ENCODE measurements at regions not wholly inside any gene's neighbourhood (a gene's known extent, or its start where the extent isn't known, plus 50 kb on each side); places are given as distances from the start of the nearest gene placed in this dataset.
A peak's percentile ranks its signal among the peaks of the same experiment; 100 is the strongest.

- H3K36me3 ChIP-seq (ENCODE audit: control insufficient read depth in 2 of 3, insufficient read depth in 3 of 3, low read length in 3 of 3) = no peaks in the 10 kb centered on the region
- FAIRE-seq (no peak), DNase-seq (no peak)
- no peaks in the 10 kb centered on the region for H3K9me3 ChIP-seq (ENCODE audit: control insufficient read depth in 2 of 3, insufficient read depth in 1 of 3, low read length in 3 of 3)
- H3K4me1 ChIP-seq (ENCODE audit: control insufficient read depth in 2 of 3, insufficient read depth in 2 of 3, low read depth in 1 of 3, low read length in 3 of 3) = no peaks in the 10 kb centered on the region
- intact Hi-C loops (cut with DNase I) = no loop called here
- TF ChIP-seq, protein P1, sequence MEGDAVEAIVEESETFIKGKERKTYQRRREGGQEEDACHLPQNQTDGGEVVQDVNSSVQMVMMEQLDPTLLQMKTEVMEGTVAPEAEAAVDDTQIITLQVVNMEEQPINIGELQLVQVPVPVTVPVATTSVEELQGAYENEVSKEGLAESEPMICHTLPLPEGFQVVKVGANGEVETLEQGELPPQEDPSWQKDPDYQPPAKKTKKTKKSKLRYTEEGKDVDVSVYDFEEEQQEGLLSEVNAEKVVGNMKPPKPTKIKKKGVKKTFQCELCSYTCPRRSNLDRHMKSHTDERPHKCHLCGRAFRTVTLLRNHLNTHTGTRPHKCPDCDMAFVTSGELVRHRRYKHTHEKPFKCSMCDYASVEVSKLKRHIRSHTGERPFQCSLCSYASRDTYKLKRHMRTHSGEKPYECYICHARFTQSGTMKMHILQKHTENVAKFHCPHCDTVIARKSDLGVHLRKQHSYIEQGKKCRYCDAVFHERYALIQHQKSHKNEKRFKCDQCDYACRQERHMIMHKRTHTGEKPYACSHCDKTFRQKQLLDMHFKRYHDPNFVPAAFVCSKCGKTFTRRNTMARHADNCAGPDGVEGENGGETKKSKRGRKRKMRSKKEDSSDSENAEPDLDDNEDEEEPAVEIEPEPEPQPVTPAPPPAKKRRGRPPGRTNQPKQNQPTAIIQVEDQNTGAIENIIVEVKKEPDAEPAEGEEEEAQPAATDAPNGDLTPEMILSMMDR (IDR thresholded peaks at IDR 0.05; ENCODE audit: borderline replicate concordance, extremely low read depth, insufficient read depth) = no peak
- no peak overlapping the region for H3K27ac ChIP-seq (ENCODE audit: low read depth in 2 of 2, low read length in 2 of 2)
- no peak overlapping the region for H3K4me3 ChIP-seq (ENCODE audit: low read length in 3 of 3)
- no peaks in the 10 kb centered on the region for H3K27me3 ChIP-seq (ENCODE audit: control insufficient read depth, insufficient read depth, low read length)
- no peak overlapping the region for H3K9ac ChIP-seq (ENCODE audit: low read length in 3 of 3)
These were observed 225.2 kb upstream of the PRICKLE2 start for GRCh38 chr3:64450396-64450956.

DNA sequence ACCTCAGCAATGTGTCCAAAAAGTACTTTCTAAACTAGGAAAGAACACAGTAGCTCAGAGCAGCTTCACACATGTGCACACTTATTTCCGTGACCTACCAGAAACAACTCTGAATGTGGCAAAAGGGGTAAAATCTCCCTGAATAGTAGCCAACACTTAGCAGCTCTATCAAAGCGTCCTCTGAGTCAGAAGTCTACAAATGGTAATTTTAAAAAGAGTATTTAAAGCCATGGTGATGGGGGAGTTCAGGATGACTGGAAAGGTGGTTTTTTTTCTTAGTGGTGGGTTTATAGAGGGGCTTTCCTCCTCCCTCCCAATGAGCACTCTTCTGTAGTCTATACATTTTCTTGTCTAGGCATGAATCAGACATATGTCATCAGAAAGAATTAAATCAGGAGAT, 223.8 kb upstream of the PRICKLE2 start:
- DNase-seq = no peak
- no peak overlapping the region for H3K4me3 ChIP-seq (ENCODE audit: low read length in 3 of 3)
- FAIRE-seq = no peak
- no peaks in the 10 kb centered on the region for H3K27me3 ChIP-seq (ENCODE audit: control insufficient read depth, insufficient read depth, low read length)
- peaks cover 0 to 2% (median 0%) of the 10 kb centered on the region in 3 donors for H3K4me1 ChIP-seq (ENCODE audit: control insufficient read depth in 2 of 3, insufficient read depth in 2 of 3, low read depth in 1 of 3, low read length in 3 of 3)
- intact Hi-C loops (cut with DNase I) = no loop called here
- H3K9ac ChIP-seq (ENCODE audit: low read length in 3 of 3) = no peak overlapping the region
- H3K36me3 ChIP-seq (ENCODE audit: control insufficient read depth in 2 of 3, insufficient read depth in 3 of 3, low read length in 3 of 3) = no peaks in the 10 kb centered on the region
- H3K9me3 ChIP-seq (ENCODE audit: control insufficient read depth in 2 of 3, insufficient read depth in 1 of 3, low read length in 3 of 3) = no peaks in the 10 kb centered on the region
- TF ChIP-seq, protein P1 (IDR thresholded peaks at IDR 0.05; ENCODE audit: borderline replicate concordance, extremely low read depth, insufficient read depth) = no peak
- H3K27ac ChIP-seq (ENCODE audit: low read depth in 2 of 2, low read length in 2 of 2) = no peak overlapping the region

GRCh38 chr3:64445944-64446300, 220.7 kb upstream of the PRICKLE2 start:
- no peaks in the 10 kb centered on the region for H3K36me3 ChIP-seq (ENCODE audit: control insufficient read depth in 2 of 3, insufficient read depth in 3 of 3, low read length in 3 of 3)
- H3K9ac ChIP-seq (ENCODE audit: low read length in 3 of 3) = no peak overlapping the region
- no peaks in the 10 kb centered on the region for H3K9me3 ChIP-seq (ENCODE audit: control insufficient read depth in 2 of 3, insufficient read depth in 1 of 3, low read length in 3 of 3)
- H3K27me3 ChIP-seq (ENCODE audit: control insufficient read depth, insufficient read depth, low read length) = no peaks in the 10 kb centered on the region
- FAIRE-seq = no peak
- TF ChIP-seq, protein P1 (IDR thresholded peaks at IDR 0.05; ENCODE audit: borderline replicate concordance, extremely low read depth, insufficient read depth) = no peak
- no peak for DNase-seq
- peaks cover 0 to 10% (median 10%) of the 10 kb centered on the region in 3 donors for H3K4me1 ChIP-seq (ENCODE audit: control insufficient read depth in 2 of 3, insufficient read depth in 2 of 3, low read depth in 1 of 3, low read length in 3 of 3)
- peak overlapping the region in 1 of 3 donors; percentile 67 for H3K4me3 ChIP-seq (ENCODE audit: low read length in 3 of 3)
- H3K27ac ChIP-seq (ENCODE audit: low read depth in 2 of 2, low read length in 2 of 2) = no peak overlapping the region
- intact Hi-C loops (cut with DNase I) = no loop called here

Data from kidney (tissue), 13 donors.